HepG2 (cell line): ENCODE measurements at regions not wholly inside any gene's neighbourhood (a gene's known extent, or its start where the extent isn't known, plus 50 kb on each side); places are given as distances from the start of the nearest gene placed in this dataset.

Experiments used
- ARID5B ChIP-seq: IDR thresholded peaks from 2 replicates; pipeline ENCODE4 v1.4.0; 2020; ENCODE audit warnings: mild to moderate bottlenecking, missing genetic modification reagents
- CCDC6 ChIP-seq: sonication (generic); formaldehyde crosslinking; IDR thresholded peaks from 2 replicates; pipeline ENCODE4 v1.8.1; 2022; ENCODE audit warnings: mild to moderate bottlenecking, missing genetic modification reagents, moderate library complexity
- DNMT3B ChIP-seq: conservative IDR thresholded peaks from 2 replicates; pipeline ENCODE4 v1.6.1; 2016; ENCODE audit warnings: missing biosample characterization, control low read depth
- FOXP1 ChIP-seq, 2 experiments: fragments of 450-650 bp in 1 of 2; IDR thresholded peaks; 2 replicates each; pipeline ENCODE4 v1.6.1; 2017 to 2018; ENCODE audit warnings: antibody characterized with exemption in 1 of 2
- GPN1 ChIP-seq: sonication (generic); formaldehyde crosslinking; IDR thresholded peaks from 2 replicates; pipeline ENCODE4 v1.5.1; 2020; ENCODE audit warnings: missing genetic modification reagents, borderline replicate concordance
- MLLT10 ChIP-seq: sonication (generic); formaldehyde crosslinking; IDR thresholded peaks from 2 replicates; pipeline ENCODE4 v1.4.0; 2020; ENCODE audit warnings: missing genetic modification reagents
- SOX5 ChIP-seq: IDR thresholded peaks from 2 replicates; pipeline ENCODE4 v1.6.1; 2016; ENCODE audit warnings: borderline replicate concordance
- ZBTB26 ChIP-seq: IDR thresholded peaks from 2 replicates; pipeline ENCODE4 v1.6.1; 2016; ENCODE audit warnings: missing compliant biosample characterization, missing genetic modification reagents, borderline replicate concordance
- ZFP36 ChIP-seq: fragments of 150-350 bp; IDR thresholded peaks from 2 replicates; pipeline ENCODE4 v1.6.1; 2018; ENCODE audit warnings: borderline replicate concordance, low read length, low read depth; ENCODE audit not compliant: partially characterized antibody
- ZIK1 ChIP-seq: sonication (generic); formaldehyde crosslinking; IDR thresholded peaks from 2 replicates; pipeline ENCODE4 v1.5.0; 2020; ENCODE audit warnings: mild to moderate bottlenecking, low read depth, missing genetic modification reagents, borderline replicate concordance
- ZNF597 ChIP-seq: sonication (generic); formaldehyde crosslinking; IDR thresholded peaks from 2 replicates; pipeline ENCODE4 v1.5.0; 2020; ENCODE audit warnings: missing genetic modification reagents
- ZNF687 ChIP-seq: sonication (generic); formaldehyde crosslinking; IDR thresholded peaks from 2 replicates; pipeline ENCODE4 v1.5.1; 2020; ENCODE audit warnings: mild to moderate bottlenecking, missing genetic modification reagents, moderate library complexity
- ZNF75D ChIP-seq: sonication (generic); formaldehyde crosslinking; IDR thresholded peaks from 2 replicates; pipeline ENCODE4 v1.8.1; 2023; ENCODE audit warnings: missing genetic modification reagents, mild to moderate bottlenecking, borderline replicate concordance

- TF ChIP-seq ZNF597 (CRISPR knock-in tag) (no peak), FOXP1 (IDR thresholded peaks at IDR 0.05) (no peak), FOXP1 (CRISPR knock-in tag; IDR thresholded peaks at IDR 0.05) (no peak), SOX5 (no peak), ZNF687 (peak; percentile 20; the same call in 1 of the 2 replicates), MLLT10 (no peak), ARID5B (CRISPR knock-in tag) (peak; percentile 18; the same call in 1 of the 2 replicates), DNMT3B (no peak), ZFP36 (no peak), CCDC6 (no peak), ZNF75D (CRISPR knock-in tag) (no peak), ZBTB26 (CRISPR knock-in tag) (no peak), ZIK1 (CRISPR knock-in tag) (no peak), GPN1 (CRISPR knock-in tag) (no peak)
Observed at GRCh38 chr10:5585517-5586206, 60.9 kb downstream of the CALML3 start (continued).
